SH-SY5Y (cell line): ENCODE measurements at regions not wholly inside any gene's neighbourhood (a gene's known extent, or its start where the extent isn't known, plus 50 kb on each side); places are given as distances from the start of the nearest gene placed in this dataset.

Source experiments
- GATA2 ChIP-seq: IDR thresholded peaks from 2 replicates; pipeline ENCODE4 v1.6.1; 2011; ENCODE audit warnings: mild to moderate bottlenecking, low read depth, low read length
- GATA3 ChIP-seq: IDR thresholded peaks from 2 replicates; pipeline ENCODE4 v1.6.1; 2011; ENCODE audit warnings: low read depth, mild to moderate bottlenecking, low read length, moderate library complexity

- TF ChIP-seq GATA2: no peak
- TF ChIP-seq GATA3: no peak
Measured at GRCh38 chr2:121969166-121969565, 213.7 kb downstream of the TSN start.
